DMS79 treated with DMSO at 0.1 percent for 48 hours (cell line): ENCODE measurements at regions not wholly inside any gene's neighbourhood (a gene's known extent, or its start where the extent isn't known, plus 50 kb on each side); places are given as distances from the start of the nearest gene placed in this dataset.

Experiments used
- DNase-seq: peaks from one replicate; lab custom pipeline; 2025; lab: John Stamatoyannopoulos, UW

GRCh38 chr10:128528781-128529180 is 402.6 kb upstream of the MKI67 start:
- no peak for DNase-seq

DNA sequence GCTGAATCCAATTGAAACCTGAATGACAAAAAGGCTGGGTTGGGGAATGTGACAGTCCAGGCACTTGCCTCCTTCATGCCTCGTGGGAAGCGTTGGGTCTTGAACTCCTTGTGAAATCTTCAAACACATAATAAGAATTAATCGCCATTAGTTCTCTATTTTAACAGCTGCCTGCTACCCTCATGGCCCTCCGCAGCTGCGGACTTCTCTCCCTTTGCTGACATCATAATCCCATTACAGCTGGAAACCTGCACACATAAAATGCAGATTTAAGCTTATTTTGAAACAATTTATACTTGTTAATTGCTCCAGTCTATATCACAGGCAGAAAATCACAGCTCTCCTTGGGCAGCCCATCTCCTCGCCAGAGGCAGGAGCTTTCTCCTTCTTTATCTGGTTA is 403.0 kb upstream of the MKI67 start:
- no peak for DNase-seq

GRCh38 chr10:128530301-128530700 is 404.1 kb upstream of the MKI67 start:
- peak; percentile 9 for DNase-seq

DNA sequence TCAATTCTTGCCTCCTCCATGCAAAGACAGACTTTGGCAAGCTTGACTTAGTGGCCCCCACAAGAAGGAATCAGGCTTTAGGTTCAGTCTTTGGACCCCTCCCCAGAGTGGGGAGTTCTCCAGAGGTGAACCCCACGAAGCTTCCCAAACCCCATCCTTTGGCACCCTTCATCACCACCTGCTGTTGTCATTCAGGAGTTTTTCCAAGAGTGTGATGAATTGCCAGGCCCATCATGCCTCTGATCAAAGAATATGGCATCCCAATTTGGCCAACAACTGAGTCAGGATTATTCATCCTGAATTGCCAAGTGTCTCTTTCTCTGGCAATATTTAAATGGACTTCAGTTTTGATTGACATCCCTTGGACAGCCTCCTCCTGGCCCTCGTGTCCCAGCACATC is 404.7 kb upstream of the MKI67 start:
- DNase-seq: no peak

DNA sequence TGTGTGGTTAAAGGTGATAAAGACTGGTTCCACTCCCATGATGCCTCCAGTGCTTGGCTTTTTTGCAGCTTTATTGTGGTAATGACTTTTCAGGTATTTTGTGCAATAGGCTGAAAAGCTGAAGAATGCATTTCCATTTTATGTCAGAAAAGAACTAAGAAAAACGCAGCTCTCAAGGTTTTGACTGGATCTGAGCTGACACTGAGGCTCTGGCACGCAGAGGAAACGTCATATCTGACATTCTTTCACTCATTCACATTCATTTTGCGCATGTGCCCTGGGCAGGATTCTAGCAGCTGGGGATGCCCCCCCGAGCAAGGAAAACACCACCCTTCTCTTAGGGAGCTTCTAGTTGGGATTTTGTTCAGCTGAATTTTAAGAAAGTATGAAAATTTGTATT is 408.5 kb upstream of the MKI67 start:
- DNase-seq: no peak

DNA sequence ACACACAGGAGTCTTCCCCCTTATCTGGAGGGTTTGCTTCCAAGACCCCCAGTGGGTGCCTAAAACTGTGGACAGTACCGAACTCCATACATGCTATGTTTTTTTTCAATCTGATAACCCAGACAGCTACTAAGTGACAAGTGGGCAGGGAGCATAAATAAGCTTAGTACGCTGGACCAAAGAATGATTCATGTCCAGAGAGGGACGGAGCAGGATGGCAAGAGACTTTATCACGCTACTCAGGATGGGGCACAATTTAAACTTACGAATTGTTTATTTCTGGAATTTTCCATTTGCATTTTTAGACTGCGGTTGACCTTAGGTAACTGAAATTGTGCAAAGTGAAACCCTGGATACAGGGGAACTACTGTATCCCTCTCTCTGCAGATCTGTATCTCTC is 410.0 kb upstream of the MKI67 start:
- no peak for DNase-seq

- DNase-seq: peak; percentile 55
Observed at GRCh38 chr10:128537834-128538330, 411.7 kb upstream of the MKI67 start.

DNA sequence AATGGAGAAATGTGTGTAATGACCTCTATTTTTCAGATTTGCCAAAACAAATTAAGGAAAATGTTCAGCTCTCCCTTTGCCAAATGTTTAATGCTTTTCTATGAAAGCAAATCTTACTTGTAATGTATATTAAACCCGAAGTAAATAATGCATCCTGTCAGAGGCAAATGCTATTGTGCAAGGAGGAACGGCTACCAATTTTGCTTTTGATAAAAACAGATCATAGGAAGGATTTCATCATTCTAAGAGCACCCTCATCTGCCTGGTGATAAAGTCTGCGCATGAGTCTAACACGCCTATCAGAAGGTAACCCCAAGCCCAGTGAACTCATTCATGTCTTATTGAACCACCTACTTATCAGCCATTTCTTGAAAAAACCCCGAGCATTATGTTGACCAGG is 412.4 kb upstream of the MKI67 start:
- DNase-seq: no peak

GRCh38 chr10:128539510-128540127 is 413.4 kb upstream of the MKI67 start:
- DNase-seq: peak; percentile 2

DNA sequence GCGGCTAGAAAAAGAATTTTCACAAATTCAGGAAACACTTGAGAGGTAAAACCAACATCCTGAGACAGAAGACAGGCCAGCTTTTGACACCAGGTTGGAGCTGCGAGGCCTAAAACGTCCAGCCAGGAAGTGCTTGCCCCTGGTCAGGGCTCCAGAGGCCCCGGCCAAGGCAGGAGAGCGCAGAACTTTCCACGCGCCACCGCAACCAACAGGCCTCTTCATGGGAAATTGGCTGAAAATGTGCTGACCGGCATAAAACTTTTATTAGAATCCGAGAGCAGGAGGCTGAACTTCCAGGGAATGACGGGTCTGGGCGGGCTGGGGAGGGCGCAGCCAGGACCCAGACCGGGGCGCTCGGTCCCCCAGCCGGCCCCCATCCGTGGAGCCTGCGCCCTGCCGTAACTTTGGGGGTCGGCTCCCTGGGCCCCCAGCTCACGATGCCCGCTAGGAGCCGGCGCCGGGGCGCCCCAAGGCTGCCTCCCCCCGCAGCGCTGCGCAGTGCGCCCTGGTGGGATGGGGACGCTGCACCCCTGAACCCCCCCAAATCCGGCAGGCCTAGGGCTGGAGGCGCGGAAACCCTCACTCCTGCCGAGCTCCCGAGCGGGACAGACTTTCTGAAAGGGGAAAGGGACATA is 414.0 kb upstream of the MKI67 start:
- DNase-seq: no peak

DNA sequence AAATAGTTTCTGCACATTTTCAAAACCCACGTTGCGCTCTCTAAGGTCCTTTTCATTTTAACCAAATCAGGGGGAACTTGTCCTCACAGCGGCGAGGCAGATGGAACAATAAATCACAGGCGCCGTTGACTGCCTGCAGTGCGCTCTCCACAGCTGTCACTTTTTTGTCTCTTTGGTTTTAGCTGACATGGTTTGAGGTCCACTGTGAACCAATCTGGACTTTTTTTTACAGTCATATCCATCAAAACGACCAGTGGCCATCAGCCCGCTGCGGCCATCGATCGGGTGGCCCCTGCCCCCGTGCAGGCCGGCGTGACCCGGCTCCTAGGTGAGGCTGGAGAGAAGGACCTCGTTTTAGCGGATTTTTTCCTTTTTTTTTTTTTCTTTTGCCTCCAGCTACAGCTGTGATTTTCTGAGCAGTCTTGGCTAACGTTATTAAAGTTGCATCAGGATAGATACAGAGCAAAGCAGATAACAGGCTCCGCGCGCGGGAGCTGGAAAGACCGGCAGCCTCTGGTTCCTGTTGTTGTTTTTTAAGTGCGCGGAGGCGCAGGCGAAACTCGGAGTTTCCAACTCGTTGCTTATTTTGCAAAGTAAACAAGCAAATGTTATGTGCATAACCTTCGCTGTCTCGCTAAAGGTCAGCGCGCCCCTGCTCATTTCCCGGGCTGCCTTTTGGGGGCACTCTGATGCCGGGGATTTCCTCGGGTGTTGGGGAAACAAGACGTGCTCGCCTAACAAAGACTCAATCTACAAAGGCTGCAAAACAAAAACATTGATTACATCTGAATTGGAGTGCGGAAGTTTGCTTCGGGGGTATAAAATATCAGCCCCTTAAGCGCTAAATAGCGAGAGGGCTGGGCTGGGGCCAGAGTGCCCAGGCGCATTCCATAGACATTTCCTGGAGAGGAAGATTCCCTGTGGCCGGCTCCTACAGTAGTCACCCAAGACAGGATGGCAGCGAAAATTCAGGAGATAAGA is 414.8 kb upstream of the MKI67 start:
- peak; percentile 31 for DNase-seq

- DNase-seq: no peak
Observed at GRCh38 chr10:128541926-128542475, 415.8 kb upstream of the MKI67 start.

- DNase-seq: no peak
Observed at GRCh38 chr10:128542659-128543058, 416.4 kb upstream of the MKI67 start.

DNA sequence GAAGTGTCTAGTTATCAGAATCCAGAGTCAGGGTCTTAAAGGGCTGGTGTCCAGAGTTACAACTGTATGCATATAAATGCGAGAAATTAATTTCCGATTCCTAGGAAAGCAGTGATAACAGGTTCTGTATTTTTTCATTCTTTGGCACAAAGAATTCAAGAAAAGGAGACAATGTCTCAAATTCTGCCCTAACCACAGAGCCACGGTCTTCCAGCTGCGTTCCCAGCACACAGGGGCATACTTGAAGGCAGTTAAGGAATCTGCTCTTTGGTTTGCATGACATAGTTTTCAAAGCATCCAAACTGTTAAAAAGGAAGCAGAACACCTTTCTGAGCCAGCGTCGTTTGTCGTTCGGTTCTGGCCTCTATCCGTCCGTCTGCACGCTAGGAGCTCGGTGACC is 416.9 kb upstream of the MKI67 start:
- no peak for DNase-seq

DNA sequence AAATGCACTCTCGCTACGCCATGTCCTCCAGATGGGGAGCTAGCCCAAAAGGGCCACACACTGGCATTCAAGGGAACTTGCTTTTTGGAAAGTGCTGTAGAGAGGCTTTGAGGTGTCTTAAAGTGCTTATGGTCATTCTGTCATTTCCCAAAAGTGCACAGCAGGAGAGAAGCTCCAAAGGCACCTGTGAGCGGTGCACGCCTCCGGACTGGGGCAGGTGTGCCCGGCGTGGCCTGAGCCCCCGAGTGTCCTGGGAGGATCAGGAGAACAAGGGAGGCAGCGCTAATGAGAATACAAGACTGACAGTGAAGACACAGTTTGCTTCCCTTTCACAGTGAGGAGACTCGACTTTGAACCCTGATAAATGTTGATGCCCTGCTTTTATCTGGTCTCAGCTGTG is 419.0 kb upstream of the MKI67 start:
- no peak for DNase-seq

- no peak for DNase-seq
Observed at GRCh38 chr10:128546651-128547165, 420.5 kb upstream of the MKI67 start.

- no peak for DNase-seq
Observed at GRCh38 chr10:128549101-128549608, 422.9 kb upstream of the MKI67 start.

GRCh38 chr10:128550045-128550444 is 423.8 kb upstream of the MKI67 start:
- no peak for DNase-seq

DNA sequence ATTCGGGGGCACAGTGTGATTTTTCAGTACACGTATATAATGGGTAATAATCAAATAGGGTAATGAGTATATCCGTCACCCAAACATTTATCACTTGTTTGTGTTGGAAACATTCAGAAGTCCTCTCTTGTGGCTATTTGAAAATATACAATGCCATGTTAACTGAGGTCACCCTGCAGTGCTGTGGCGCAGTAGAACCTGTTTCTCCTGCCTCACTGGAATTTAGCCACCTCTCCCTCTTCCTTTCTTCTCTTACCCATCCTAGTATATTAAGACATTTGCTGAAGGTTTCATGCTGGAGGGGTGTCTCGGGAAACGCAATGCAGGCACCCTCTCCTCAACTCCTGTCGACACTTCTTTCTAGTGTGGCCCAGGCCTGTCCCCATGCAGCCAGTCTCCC is 425.3 kb upstream of the MKI67 start:
- no peak for DNase-seq

DNA sequence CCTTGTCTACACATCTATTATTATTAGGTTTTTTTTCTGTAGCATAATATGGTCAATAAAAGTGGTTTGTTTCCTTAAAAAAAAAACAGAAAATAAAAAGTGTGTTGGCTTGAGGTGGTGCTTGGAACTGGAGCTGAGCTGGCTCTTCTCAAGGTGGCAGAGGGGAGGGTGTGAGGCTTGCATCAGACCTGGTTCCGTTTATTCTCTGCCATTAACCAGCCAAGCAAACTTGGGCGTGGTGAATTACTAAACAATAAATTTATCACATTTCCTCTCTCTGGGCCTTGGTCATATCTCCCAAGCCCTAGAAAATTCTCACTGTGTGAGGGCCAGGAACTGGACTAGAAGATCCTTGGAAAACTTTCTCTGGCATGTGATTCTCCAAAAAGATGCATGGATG is 427.5 kb upstream of the MKI67 start:
- no peak for DNase-seq

- no peak for DNase-seq
Observed at GRCh38 chr10:128556182-128557110, 430.2 kb upstream of the MKI67 start.
